Vagina (tissue), 2 donors: ENCODE measurements at regions not wholly inside any gene's neighbourhood (a gene's known extent, or its start where the extent isn't known, plus 50 kb on each side); places are given as distances from the start of the nearest gene placed in this dataset.

Experiments used
- POLR2A ChIP-seq, 2 donors: fragments of 450-650 bp; IDR thresholded peaks; one replicate each; pipeline ENCODE4 v1.6.1; 2017; ENCODE audit warnings: antibody characterized with exemption in 2 of 2, mild to moderate bottlenecking in 2 of 2, moderate library complexity in 2 of 2
- POLR2AphosphoS5 ChIP-seq, 2 donors: sonication (generic); formaldehyde crosslinking; IDR thresholded peaks; one replicate each; pipeline ENCODE4 v1.9.0; 2017; ENCODE audit warnings: antibody characterized with exemption in 2 of 2, mild to moderate bottlenecking in 2 of 2, low read depth in 1 of 2; ENCODE audit not compliant: insufficient read depth in 1 of 2

GRCh38 chr2:58896638-58897037, 655.5 kb upstream of the FANCL start:
- TF ChIP-seq POLR2A (IDR thresholded peaks at IDR 0.05), result no peak
- TF ChIP-seq POLR2AphosphoS5 (IDR thresholded peaks at IDR 0.05; ENCODE audit: insufficient read depth in 1 of 2, low read depth in 1 of 2), result no peak
